CD4-positive, alpha-beta T cell treated with Interleukin-15 for 1 hour (primary cell): ENCODE measurements at regions not wholly inside any gene's neighbourhood (a gene's known extent, or its start where the extent isn't known, plus 50 kb on each side); places are given as distances from the start of the nearest gene placed in this dataset.

Source experiments
- DNase-seq: peaks from one replicate; pipeline ENCODE4 v3.0.0-alpha.2; 2020

DNA sequence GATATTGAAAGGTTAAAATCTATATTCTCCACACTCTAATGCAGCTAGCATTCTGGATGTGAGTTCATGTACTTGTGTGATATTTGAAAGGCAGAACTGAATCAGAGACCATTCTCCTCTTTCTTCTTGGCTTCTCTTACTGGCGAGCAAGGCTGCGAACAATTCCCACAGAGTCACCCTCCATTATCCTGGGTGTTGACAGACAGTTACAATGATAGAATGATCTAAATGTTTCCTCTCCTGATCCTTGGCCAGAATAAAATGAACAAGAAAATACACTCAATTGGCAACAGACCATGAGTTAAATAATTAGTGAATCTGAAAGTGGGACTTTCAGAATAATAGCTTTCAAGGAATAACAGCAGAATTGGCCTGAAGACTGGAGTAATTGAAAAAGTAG, 342.8 kb downstream of the RAPGEF2 start:
- no peak for DNase-seq

DNA sequence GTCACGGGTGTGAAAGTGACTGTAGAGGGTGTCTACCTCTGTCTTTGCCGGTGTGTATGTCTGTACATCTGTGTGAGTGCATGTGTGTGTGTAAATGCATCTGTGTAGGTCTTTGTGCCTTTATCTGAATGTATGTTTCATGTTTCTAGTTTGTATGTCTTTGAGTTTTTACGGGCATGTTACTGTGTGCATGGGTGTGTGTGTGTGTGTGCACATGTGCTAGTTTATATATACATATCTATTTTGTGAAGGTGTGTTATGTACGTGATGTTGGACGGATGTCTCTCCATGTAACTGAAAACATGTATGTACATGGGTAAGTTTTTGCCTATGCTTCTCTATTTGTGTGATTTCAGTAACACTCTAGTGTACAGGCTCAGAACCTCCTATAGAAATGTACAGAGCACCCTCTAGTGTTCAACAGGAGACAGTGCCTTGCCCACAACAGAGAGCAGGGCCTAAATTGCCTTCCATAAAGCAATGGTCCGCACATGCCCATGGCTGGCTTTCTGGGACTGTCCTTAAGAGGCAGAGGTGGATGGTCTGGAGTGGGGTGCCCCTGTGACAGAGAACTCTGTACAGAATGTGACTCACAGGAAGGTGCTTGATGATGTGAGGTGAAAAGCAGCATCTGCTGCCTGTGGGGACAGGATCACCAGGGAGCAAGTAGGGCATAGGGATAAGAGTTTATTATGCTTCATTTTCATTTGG, 343.5 kb downstream of the RAPGEF2 start:
- DNase-seq = no peak

DNA sequence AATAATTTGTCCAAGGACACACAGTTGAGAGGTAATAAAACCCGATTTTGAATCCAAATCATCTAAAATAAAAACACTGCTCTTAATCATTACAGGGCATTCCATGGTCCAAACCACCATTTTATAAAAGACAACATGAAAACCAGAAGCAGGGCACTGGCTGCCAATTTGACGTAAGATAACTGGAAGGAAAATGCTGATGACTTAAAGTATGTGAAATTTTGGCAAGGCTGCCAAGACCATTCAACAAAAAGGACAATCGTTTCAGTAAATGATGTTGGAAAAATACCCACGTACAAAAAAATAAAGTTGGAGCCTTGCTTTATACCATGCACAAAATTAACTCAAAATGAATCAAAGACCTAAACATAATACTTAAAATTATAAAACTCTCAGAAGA, 344.4 kb downstream of the RAPGEF2 start:
- DNase-seq = no peak

DNA sequence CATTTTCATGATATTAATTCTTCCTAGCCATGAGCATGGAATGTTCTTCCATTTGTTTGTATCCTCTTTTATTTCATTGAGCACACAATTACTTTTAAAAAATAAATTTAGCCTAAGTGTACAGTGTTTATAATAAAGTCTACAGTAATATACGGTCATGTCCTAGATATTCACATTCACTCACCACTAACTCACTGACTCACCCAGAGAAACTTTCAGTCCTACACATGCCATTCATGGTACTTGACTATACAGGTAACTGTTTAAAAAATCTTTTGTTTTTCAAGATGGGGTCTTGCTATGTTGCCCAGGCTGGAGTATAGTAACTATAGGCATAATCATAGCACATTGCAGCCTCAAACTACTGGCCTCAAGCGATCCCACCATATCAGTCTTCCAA, 348.1 kb downstream of the RAPGEF2 start:
- no peak for DNase-seq

DNA sequence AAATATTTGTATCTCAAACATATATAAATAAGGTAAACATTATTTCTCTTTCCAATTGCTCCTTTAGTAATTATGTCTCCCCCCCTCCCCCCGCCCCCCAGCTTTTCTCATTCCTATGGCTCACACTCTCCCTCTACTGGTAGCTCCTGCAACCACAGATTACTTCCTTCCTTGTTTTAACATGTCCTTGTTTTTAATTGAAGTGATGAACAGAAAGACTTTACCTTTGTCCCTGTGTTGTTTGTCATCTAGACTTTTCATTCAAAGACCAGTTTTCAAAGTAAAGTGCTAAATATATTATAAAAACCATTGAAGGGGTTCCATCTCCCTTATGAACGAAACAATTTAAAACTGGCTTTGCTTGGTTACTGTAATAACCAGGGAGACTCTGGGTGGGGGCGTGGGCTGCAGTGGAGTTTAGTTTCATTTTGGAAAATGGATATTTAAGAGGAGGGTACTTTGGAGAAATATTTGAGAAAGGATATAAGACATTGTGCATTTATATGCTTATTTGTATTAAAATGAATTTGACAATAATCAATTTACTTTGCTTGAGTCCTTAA, 352.9 kb downstream of the RAPGEF2 start:
- DNase-seq = no peak

DNA sequence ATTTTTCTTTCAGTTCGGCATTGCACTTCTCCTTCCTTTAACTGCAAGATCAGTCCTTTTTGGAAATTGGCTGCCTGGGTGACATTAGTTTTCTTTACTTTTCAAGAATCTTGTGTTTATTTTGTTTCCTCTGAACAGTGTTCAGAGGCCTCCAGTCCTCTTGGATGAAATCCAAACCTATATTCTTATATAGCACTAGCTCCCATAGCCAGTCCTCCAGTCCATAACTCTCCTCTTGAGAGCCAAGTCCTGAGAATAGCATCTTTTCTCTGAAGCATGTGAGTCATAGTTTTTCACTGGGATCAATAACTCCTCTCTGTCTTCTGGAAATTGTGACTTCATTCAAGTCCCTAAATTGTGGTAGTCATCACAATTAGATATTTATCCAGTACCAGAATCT, 357.5 kb downstream of the RAPGEF2 start:
- no peak for DNase-seq

DNA sequence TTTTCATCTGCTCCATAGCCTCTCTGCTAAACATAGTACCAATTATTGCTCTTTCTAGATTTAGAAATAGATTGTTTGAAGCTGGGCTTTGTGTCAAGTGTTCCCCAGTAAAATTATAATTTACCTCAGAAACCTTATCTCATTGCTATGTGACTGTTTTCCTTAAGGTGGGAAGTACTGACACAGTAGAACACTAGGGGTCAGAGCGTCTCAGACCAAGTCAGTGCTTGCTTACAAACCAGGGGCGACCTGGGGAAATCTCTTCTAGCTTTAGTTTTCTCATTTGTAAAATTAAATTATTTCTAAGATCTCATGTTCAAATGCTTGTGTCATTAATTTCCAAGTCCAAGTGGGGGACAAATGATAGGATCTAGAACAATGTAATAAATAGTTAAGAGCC, 360.4 kb downstream of the RAPGEF2 start:
- no peak for DNase-seq

DNA sequence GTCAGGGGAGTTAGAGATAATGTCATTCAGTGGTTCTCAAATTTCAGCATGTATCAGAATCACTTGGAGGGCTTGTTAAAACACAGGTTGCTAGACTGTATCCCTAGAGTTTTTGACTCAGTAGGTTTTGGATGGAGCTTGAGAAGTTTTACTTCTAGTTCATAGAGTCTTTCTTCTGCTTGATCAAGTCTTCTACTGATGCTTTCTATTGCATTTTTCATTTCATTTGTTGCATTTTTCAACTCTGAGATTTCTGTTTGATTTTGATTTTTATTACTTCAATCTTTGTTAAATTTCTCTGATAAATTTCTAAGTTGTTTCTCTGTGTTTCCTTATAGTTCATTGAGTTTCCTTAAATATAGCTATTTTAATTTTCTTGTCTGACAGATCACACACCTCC, 361.4 kb downstream of the RAPGEF2 start:
- no peak for DNase-seq

DNA sequence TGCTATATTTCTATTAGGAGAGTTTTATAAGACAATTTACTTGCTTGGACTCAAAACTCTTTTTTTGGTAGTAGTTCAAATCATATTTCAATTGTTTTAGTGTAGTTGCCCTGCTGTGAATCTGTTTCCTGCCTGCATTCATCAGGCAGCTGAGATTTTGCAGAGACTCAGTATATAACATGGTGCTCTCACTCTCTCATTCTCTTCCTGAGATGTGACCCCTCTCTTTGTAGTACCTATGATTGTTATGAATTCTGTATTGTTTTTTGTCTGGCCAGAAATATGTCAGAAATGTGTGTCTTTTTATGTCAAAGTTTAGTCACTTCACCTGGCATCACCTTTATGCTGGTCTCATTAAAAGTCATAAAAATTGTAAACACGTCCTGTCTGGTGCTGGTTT, 374.0 kb downstream of the RAPGEF2 start:
- DNase-seq = no peak

DNA sequence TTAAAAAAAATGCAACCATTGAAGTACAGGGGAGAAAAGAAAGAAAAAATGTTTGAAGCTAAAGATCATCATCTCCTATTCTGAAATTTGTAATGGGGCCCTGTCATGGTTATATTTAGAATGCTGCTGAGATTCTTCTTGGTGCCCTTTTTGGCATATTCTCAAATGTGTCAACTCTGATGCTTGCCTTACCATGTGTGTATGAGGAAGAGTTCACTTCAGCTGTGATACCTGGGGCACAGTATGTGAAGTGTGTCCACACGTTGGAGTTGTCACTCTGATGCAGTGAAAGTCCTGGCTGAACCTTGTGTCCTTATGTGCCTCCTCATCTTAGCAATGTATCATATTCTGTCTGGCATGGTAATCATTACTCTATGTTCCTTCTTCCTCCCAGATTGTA, 377.9 kb downstream of the RAPGEF2 start:
- DNase-seq = no peak

DNA sequence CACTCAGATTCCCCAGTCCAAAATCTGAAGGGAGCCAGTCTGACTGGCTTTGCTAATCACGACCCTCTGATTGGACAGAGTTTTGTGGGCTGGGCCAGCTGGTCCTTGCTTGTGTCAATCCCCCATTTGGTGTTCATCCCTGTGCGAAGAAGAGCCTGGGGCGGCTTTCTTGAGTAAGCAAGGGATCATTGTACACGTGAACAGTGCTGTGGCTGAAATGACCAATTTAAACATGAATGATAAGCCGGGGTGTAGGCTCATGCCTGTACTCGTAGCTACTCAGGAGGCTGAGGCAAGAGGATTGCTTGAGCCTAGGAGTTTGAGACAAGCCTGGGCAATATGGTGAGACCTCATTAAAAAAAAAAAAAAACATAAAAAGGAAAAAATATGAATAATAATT, 379.1 kb downstream of the RAPGEF2 start:
- no peak for DNase-seq

DNA sequence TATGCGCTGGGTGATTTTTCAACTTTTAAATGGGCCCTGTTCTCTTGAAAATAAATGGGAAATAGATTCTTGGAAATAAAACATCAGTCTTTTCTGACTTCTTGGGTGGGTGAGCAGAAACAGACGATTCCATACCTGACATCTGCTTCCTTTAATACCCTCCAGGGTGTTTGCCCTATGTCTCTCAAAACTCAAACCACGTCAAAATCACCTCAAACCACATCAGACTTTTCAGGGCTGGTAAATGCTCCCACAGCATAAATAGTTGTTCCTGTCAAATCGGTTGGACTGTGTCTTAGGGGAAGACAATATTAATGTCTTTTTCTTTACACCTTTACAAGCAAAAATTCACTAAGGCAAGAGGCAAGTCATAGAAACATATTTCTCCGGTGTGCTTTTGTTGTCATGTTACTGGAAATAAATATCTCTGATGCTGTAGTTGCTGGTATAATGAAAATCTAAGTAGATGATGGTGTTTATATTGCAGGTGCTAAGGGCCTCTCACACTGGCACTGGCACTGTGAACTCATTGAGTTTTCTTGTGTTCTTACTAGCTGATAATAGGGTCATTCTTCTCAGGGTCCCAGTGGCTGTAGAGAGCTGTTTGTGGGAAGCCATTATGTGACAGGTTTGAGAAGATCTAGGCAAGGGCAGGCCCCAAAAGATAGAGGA, 380.4 kb downstream of the RAPGEF2 start:
- no peak for DNase-seq

DNA sequence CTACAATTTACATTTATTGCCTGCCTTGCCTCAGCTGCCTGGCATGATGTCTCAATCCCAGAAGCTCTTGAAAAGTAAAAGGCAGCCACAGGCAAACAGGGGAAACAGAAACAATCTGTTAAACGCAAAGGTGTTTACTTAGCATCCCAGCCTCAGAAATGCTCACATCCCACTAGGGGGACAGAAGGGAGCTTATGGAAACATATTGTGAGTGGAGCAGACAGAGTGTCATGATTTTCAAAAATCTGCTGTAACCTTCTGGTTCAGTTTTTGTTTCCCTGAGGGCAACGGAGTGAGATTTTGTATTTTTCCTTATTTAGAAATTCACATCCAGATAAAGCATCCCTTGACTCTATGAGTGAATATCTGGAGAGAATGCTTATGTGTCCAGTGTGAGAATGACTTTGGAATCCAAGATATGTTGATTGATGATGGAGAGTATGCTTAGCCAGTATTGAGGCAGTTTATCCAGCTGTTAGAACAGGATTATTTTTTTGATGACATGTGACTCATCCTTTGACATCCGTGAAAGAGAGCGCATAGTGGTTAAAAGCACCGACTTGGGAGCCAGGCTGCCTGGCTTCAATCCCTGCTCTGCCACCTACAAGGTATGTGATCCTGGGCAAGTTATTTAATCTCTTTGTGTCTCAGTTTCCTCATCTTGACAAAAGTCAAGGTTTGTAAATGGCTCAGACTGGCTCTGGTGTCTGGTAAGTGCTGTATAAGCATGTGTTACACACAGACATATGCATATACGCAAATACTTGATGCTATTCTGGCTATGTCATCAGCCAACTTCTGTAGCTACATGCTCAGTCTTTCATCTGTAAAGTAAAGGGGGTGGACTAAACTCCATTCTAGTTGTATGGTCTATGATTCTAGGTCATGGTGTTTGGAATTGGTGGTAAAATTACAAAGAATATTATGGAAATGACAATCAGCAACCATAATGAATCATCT, 381.2 kb downstream of the RAPGEF2 start:
- no peak for DNase-seq

DNA sequence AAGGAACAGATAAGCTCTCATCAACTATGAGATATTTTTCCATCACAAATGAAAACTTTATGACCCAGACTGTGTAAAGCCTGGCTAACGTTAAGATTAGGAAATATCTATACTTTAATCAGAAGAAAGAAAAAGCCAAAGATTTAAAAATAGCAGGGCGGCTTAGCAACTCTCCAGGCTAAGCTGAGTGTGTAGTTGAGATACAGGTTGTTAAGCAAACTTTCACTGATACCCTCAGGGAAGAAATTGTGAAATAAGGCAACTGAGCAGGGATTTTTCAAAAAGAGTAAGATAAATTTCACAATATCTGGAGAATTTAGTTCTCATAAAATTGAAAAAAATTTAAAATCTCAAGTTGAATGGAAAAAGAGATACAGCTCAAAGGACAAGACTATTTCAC, 382.0 kb downstream of the RAPGEF2 start:
- DNase-seq = no peak

DNA sequence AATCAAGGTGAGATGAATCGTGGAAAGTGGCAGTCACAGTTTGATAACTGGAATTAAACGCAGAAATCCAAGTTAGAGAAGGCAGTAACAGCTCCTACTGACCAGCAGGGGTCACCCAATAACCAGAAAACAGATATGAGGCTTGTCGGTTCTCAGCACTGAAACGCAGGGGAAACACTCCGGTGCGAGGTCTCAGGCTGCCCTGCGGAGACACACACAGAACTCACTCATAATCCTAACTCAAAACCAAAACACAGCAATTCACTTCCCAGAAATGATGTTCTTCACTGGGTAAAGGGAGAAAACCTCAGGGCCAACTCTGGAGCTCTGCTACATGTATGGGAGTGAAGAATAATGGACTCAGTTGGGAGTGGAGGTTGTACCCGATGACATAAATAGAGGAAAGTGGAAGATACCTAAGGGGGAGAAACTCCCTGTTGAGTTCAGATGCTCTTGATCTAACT, 384.4 kb downstream of the RAPGEF2 start:
- DNase-seq = no peak

DNA sequence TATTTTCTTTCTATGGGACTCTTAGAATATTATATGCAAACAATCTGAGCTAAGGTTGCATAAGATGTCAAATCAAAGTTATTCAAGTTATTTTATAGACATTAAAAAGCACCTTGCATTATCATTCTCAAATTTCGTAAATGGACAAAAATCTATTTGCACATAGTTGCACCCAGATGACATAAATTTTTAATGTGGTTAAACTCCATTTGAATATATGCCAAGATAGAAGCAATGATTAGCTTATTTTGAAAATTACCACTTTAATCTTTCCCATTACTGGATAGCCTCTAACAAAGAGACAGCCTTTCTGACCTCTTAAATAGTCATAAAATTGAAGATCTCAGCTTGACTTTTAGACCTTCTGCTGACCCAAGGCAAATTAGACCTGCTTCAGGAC, 386.8 kb downstream of the RAPGEF2 start:
- DNase-seq = no peak

DNA sequence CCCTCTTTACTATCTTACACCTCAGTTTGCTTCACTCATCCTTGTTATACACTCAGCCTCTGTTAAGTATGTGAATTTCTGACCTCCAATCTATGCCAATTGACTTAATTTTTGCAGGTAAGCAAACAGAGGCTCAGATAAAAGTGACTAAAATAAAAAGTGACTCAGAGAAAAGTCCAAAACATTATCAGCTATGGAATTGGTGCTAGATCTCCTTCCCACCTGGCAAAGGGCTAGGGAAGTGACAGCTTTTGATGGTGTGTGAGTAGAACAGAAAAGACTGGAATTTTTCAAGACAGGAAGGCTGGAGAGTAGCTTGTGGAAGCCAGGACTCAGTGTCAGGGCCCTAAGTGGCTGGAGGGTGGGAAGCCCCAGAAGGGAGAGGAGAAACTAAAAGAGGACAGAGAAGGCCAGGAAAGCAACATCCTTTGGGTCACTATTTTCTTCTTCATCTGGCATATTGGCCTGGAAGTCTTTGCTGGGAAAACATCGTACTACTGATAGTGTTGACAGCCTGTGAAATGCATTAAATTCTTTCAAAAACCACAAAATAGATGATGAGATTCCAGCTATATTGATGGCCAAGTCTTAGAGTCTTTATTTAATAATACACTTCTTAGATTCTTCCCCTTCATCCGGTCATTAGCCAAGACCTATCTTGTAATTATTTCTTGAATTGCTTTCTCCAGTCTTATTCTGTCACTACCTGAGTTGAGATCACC, 392.8 kb downstream of the RAPGEF2 start:
- no peak for DNase-seq

DNA sequence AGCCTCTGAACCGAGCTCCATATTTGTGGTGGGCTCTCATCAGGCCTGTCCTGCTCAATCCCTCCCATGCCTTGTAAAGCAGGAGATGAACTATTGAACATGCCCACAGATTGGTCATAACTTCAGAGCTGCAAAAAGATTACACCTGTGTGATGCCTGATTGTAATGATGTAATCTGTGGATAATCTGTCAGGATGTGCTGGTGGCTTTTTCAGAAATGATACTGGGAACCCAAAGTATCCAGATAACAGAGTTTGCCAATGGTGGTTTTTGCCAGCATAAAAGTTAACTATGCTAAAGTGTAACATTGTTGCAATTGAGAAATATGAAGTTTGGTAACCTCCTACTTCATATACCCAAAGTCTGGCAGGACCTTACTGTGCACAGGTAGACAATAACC, 393.4 kb downstream of the RAPGEF2 start:
- no peak for DNase-seq

DNA sequence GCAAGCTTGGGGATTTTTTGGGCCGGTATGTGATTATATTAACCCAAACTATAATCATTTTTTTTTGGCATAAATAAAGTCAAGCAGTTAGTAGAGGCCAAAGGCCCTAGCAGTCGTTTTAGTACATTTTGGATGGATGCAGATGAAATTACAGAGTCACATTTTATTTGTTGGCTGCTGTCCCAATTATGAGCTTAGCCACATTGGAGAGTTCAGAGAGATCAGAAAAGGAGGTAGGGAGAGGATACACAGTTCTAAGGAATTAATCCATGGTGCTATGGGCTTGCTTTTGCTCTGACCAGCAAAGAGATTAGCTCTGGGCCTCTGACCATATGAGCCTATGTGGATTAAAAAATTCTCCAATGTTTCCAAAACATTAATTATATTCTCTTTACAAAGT, 395.1 kb downstream of the RAPGEF2 start:
- no peak for DNase-seq

DNA sequence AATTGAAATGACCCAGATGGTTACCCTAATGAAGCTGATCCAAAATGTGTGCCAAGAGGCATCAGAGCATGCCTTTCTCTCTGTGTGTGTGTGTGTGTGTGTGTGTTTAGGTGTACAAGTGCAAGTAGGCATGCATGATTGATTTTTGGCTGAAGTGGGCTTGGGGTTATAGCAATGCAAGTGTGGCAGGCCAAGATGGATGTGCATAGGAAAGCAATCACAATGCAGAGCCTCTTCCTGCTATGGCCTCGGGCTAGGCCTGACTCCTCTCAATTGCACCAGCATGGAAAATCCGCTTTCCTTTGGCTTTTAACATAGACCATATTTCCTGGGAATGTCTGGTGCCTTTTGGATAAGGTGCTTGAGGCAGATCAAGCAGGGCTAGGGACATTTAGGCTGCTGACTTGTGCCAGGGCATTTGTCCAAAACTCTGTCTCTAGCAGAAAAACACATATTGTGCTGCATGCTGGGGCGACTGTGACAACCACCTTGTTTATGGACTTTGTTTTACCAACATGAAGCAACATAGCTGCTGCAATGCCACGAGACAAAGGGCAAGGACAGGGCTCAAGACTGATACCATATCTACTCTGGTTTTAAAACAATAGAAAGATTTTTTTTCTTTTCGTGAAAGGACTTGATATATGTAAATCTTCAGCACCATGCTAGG, 395.7 kb downstream of the RAPGEF2 start:
- no peak for DNase-seq

DNA sequence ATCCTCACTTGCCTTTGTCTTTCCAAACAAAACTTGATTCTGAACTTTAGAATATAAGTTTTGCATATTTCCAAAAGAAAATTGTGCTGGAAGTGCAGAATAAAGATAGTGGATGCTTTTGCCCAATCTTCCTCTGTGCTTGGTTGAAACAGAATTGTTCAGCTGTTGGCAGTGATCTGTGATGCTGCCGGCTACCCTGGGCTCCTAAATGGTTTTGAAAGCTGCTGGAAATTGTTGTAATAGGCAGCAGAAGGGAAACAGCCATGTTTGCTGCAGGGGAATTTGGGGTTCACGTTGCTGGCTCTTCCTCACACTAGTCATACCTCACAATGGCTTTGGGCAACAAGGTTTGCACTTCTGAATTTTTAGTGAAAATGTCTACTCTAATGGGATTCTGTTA, 398.0 kb downstream of the RAPGEF2 start:
- no peak for DNase-seq
